ENCODE measurements at regions not wholly inside any gene's neighbourhood (a gene's known extent, or its start where the extent isn't known, plus 50 kb on each side); places are given as distances from the start of the nearest gene placed in this dataset.

DNA sequence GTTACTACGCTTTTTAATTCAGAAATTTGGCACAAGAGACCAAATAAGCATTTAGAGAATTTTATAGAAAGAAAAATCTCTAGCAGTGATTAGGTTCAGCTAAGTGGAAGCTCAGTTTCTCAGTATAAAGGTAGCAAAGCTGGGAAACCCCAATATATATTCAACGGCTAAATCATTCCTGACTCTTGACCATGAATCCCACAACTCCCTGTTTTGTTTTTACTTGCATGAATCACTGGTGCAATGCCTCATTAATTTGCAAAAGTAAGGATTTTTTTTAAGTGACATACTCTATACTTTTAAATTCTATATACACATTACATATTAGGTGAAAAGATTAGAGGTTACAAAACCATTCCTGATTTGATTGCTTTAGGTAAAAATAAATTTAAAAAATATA lies 74.3 kb upstream of the PLEKHG7 start:
- no peak for DNase-seq (ENCODE audit: low spot score)
- H3K4me3 ChIP-seq, result no peak overlapping the region
- no peaks in the 10 kb centered on the region for H3K4me1 ChIP-seq (ENCODE audit: control insufficient read depth in 1 of 2, low read depth in 2 of 2)
- no peaks in the 10 kb centered on the region for H3K9me3 ChIP-seq
- no peaks in the 10 kb centered on the region for H3K27me3 ChIP-seq (replicated peaks; ENCODE audit: insufficient read depth)
- TF ChIP-seq, protein P1, sequence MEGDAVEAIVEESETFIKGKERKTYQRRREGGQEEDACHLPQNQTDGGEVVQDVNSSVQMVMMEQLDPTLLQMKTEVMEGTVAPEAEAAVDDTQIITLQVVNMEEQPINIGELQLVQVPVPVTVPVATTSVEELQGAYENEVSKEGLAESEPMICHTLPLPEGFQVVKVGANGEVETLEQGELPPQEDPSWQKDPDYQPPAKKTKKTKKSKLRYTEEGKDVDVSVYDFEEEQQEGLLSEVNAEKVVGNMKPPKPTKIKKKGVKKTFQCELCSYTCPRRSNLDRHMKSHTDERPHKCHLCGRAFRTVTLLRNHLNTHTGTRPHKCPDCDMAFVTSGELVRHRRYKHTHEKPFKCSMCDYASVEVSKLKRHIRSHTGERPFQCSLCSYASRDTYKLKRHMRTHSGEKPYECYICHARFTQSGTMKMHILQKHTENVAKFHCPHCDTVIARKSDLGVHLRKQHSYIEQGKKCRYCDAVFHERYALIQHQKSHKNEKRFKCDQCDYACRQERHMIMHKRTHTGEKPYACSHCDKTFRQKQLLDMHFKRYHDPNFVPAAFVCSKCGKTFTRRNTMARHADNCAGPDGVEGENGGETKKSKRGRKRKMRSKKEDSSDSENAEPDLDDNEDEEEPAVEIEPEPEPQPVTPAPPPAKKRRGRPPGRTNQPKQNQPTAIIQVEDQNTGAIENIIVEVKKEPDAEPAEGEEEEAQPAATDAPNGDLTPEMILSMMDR (IDR thresholded peaks at IDR 0.05), result no peak
- ATAC-seq (ENCODE audit: insufficient number of reproducible peaks, low FRiP score, low read depth), result no peak
- H3K27ac ChIP-seq, result no peak overlapping the region
- no peaks in the 10 kb centered on the region for H3K36me3 ChIP-seq

DNA sequence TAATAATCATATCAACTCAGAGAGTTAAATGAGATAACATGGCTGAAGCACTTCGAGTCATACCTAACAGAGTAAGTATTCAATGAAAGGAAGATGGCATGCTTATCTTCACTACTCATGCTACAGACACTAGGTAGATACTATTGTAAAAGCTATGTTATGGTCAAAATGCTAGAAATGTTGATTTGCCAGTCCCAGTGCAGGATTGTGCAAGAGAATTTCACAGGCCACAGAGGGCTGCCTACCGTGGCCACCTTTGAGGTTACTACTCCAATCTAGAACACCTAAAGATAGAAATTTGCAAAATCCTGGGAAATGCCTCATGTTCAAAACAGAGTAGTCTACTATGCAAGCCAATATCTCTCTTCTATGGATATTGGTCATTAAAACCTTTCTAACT lies 75.3 kb upstream of the PLEKHG7 start:
- Histone ChIP-seq H3K27me3 (replicated peaks; ENCODE audit: insufficient read depth) (no peaks in the 10 kb centered on the region), H3K27ac (no peak overlapping the region), H3K9me3 (no peaks in the 10 kb centered on the region), H3K4me3 (no peak overlapping the region), H3K36me3 (no peaks in the 10 kb centered on the region), H3K4me1 (ENCODE audit: control insufficient read depth in 1 of 2, low read depth in 2 of 2) (no peaks in the 10 kb centered on the region)
- TF ChIP-seq, protein P1 (IDR thresholded peaks at IDR 0.05), result no peak
- ATAC-seq (ENCODE audit: insufficient number of reproducible peaks, low FRiP score, low read depth) (no peak), DNase-seq (ENCODE audit: low spot score) (no peak)

DNA sequence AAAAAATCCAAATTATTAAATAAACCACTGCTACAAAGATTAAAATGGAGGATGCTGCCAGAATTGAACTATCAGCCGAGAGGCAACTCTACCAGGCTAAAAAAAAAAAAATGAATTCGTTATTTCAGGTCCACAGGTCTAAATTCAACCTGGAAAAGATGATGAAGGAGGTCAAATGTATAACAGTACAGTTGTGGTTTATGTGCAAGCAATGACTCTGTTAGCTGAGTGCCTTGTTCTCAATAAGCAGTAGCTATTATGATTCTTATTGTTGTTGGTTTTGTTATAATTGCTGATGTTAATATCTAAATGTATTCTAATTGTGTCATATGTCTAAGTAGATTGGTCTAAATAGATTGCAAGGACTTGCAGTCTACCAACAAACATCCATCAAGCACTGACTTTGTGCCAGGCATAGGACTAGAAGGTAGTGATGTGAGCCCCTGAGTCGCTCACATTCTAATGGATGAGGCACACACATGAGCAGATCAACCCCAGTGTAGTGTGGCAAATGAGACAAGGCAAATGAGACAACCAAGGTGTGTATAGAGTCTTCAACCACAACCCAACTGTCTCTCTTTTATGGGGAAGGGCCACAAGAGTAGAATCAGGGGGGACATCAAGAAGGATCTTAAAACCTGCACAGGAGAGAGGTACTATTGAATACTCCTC lies 77.0 kb upstream of the PLEKHG7 start:
- Histone ChIP-seq H3K4me3 (no peak overlapping the region), H3K36me3 (no peaks in the 10 kb centered on the region), H3K27ac (no peak overlapping the region), H3K9me3 (no peaks in the 10 kb centered on the region), H3K4me1 (ENCODE audit: control insufficient read depth in 1 of 2, low read depth in 2 of 2) (no peaks in the 10 kb centered on the region), H3K27me3 (replicated peaks; ENCODE audit: insufficient read depth) (no peaks in the 10 kb centered on the region)
- TF ChIP-seq, protein P1 (IDR thresholded peaks at IDR 0.05), result no peak
- ATAC-seq (ENCODE audit: insufficient number of reproducible peaks, low FRiP score, low read depth), result no peak
- no peak for DNase-seq (ENCODE audit: low spot score)

DNA sequence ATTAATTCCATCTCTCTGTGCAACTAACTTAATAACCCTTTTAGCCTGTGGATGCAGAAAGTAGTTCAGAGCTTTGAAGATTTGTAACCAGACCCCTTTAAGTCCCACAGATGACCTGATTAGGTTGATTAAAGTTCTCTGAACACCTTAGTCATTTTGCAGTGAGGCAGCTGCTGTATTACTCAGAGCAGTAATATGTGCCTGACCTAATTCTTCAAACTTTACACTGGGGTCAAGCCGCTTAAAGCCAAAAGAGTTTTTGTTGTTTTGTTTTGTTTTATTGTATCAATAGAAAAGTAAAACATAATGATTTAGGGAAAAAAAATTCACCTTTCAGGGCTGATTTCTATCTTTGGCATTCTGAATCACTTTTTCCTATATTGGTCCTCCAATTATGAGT lies 78.6 kb upstream of the PLEKHG7 start:
- Histone ChIP-seq H3K36me3 (no peaks in the 10 kb centered on the region), H3K9me3 (no peaks in the 10 kb centered on the region), H3K4me3 (no peak overlapping the region), H3K27ac (no peak overlapping the region), H3K27me3 (replicated peaks; ENCODE audit: insufficient read depth) (no peaks in the 10 kb centered on the region), H3K4me1 (ENCODE audit: control insufficient read depth in 1 of 2, low read depth in 2 of 2) (no peaks in the 10 kb centered on the region)
- TF ChIP-seq, protein P1 (IDR thresholded peaks at IDR 0.05), result no peak
- no peak for DNase-seq (ENCODE audit: low spot score)
- no peak for ATAC-seq (ENCODE audit: insufficient number of reproducible peaks, low FRiP score, low read depth)

DNA sequence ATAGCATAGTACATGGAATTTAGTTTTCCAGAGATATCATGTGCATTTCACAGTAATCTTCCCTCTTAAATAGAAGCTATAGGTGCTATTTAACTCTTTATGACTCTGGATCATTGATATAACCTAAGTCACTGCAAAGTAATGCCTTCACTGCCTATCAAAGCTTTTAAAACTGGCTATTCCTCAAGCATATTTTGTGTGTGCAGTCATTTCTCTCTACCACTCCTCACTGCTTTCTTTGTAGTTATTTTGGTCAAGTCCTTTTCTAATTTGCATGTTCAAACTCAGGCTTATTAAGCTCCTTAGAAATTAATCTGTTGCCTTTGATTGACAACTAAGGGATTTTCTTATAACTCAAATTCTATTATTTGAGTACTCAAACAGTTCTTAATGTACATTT lies 79.4 kb upstream of the PLEKHG7 start:
- H3K36me3 ChIP-seq, result no peaks in the 10 kb centered on the region
- DNase-seq (ENCODE audit: low spot score) (no peak), ATAC-seq (ENCODE audit: insufficient number of reproducible peaks, low FRiP score, low read depth) (no peak)
- TF ChIP-seq, protein P1 (IDR thresholded peaks at IDR 0.05), result no peak
- no peaks in the 10 kb centered on the region for H3K9me3 ChIP-seq
- H3K4me3 ChIP-seq, result no peak overlapping the region
- H3K27me3 ChIP-seq (replicated peaks; ENCODE audit: insufficient read depth), result no peaks in the 10 kb centered on the region
- H3K27ac ChIP-seq, result no peak overlapping the region
- H3K4me1 ChIP-seq (ENCODE audit: control insufficient read depth in 1 of 2, low read depth in 2 of 2), result no peaks in the 10 kb centered on the region
